HepG2 (cell line): ENCODE measurements at regions not wholly inside any gene's neighbourhood (a gene's known extent, or its start where the extent isn't known, plus 50 kb on each side); places are given as distances from the start of the nearest gene placed in this dataset.

ENCODE experiments used
- ATAC-seq: fragments of 200-7000 bp; cut with Tn5 transposase; 3 replicates; pipeline ENCODE4 v1.9.1; 2020; ENCODE audit warnings: mild to moderate bottlenecking, moderate library complexity
- BruUV-seq: library from RNA; stranded (reverse); fragments of 400-500 nt; replicated peaks from 2 replicates; lab custom pipeline; 2021; lab: Mats Ljungman, UMichigan
- CTCF ChIA-PET: fragments of 300-600 bp; formaldehyde crosslinking; extraction: SDS; loops from one replicate; lab custom pipeline; 2021; ENCODE audit warnings: low total read pairs, inconsistent platforms, low intra/inter-chr PET ratio; lab: Yijun Ruan, JAX
- POLR2A ChIA-PET: fragments of 350-600 bp; sonication (Branson Sonifier 250); formaldehyde crosslinking; loops from one replicate; lab custom pipeline; 2020; ENCODE audit warnings: antibody characterized with exemption, inconsistent platforms; lab: Yijun Ruan, JAX
- DNase-seq: peaks from one replicate; pipeline ENCODE4 v3.0.0-alpha.2; 2015; ENCODE audit warnings: low spot score
- FAIRE-seq: peaks from 3 replicates; lab custom pipeline; 2011; peaks lifted over from hg19 to GRCh38; lab: Jason Lieb, UNC
- H2AFZ ChIP-seq: one replicate; pipeline ENCODE4 v1.6.1; 2011; ENCODE audit warnings: low read length, inconsistent platforms
- H3K27ac ChIP-seq: fragments of 300-600 bp; 3 replicates; pipeline ENCODE4 v1.8.0; 2011; ENCODE audit warnings: mixed run types, mild to moderate bottlenecking, mixed read lengths, low read length, inconsistent platforms; ENCODE audit not compliant: insufficient read depth; ENCODE audit errors: extremely low read length
- H3K27me3 ChIP-seq, 2 experiments: fragments of 200-600 bp in 1 of 2; 2 replicates in 1 of 2; 3 replicates in 1 of 2; pipeline versions ENCODE4 v1.6.0 to v1.8.0; 2011; ENCODE audit warnings: low read length in 2 of 2, mild to moderate bottlenecking in 2 of 2, moderate library complexity in 2 of 2, inconsistent platforms in 1 of 2; ENCODE audit not compliant: insufficient read depth in 2 of 2, control insufficient read depth in 1 of 2
- H3K36me3 ChIP-seq, 2 experiments: fragments of 200-600 bp in 1 of 2; replicated peaks in 1 of 2; 2 replicates in 1 of 2; 3 replicates in 1 of 2; pipeline versions ENCODE4 v1.5.1 to v1.8.0; 2011; ENCODE audit warnings: low read length in 2 of 2, inconsistent platforms in 1 of 2; ENCODE audit not compliant: insufficient read depth in 2 of 2, control insufficient read depth in 1 of 2
- H3K4me1 ChIP-seq: 2 replicates; pipeline ENCODE4 v1.5.1; 2012; ENCODE audit warnings: low read length, inconsistent platforms; ENCODE audit not compliant: insufficient read depth
- H3K4me2 ChIP-seq: 2 replicates; pipeline ENCODE4 v1.6.0; 2011; ENCODE audit warnings: low read depth, low read length, inconsistent platforms
- H3K4me3 ChIP-seq, 3 experiments: fragments of 200-600 bp in 1 of 3; sonication (generic), shearing (Covaris generic) in 1 of 3; replicated peaks in 1 of 3; 2 replicates each; pipeline ENCODE4 v1.5.1; 2011 to 2016; ENCODE audit warnings: low read length in 3 of 3, inconsistent platforms in 2 of 3, low read depth in 2 of 3, mild to moderate bottlenecking in 2 of 3, control low read depth in 1 of 3, mixed read lengths in 1 of 3; ENCODE audit not compliant: insufficient read depth in 1 of 3
- H3K79me2 ChIP-seq: one replicate; pipeline ENCODE4 v1.6.1; 2011; ENCODE audit warnings: low read length, inconsistent platforms; ENCODE audit not compliant: insufficient read depth
- H3K9ac ChIP-seq: 2 replicates; pipeline ENCODE4 v1.6.0; 2011; ENCODE audit warnings: mild to moderate bottlenecking, low read depth, low read length, inconsistent platforms; ENCODE audit not compliant: insufficient read depth
- H3K9me3 ChIP-seq: 2 replicates; pipeline ENCODE4 v1.5.1; 2012; ENCODE audit warnings: mild to moderate bottlenecking, low read length
- H4K20me1 ChIP-seq: 2 replicates; pipeline ENCODE4 v1.6.0; 2011; ENCODE audit warnings: inconsistent platforms, mild to moderate bottlenecking, low read length, moderate library complexity; ENCODE audit not compliant: insufficient read depth
- MAFF ChIP-seq: IDR thresholded peaks from 2 replicates; pipeline ENCODE4 v1.6.1; 2011; ENCODE audit warnings: low read depth, low read length, improper control_type of control experiment
- MAFK ChIP-seq, 2 experiments: IDR thresholded peaks in 1 of 2; conservative IDR thresholded peaks in 1 of 2; 2 replicates each; pipeline ENCODE4 v1.6.1; 2011; ENCODE audit warnings: improper control_type of control experiment in 2 of 2, low read length in 2 of 2
- NFE2L1 ChIP-seq: sonication (generic); formaldehyde crosslinking; IDR thresholded peaks from 2 replicates; pipeline ENCODE4 v1.4.0; 2020; ENCODE audit warnings: missing genetic modification reagents, mild to moderate bottlenecking, borderline replicate concordance
- RFX1 ChIP-seq: fragments of 450-650 bp; IDR thresholded peaks from 2 replicates; pipeline ENCODE4 v1.6.1; 2017
- WGBS: methylation state at CpG from one replicate; pipeline ENCODE4 v1.1.6; 2017; ENCODE audit warnings: low lambda C conversion rate; 5-methylcytosine and 5-hydroxymethylcytosine counted together
- in situ Hi-C: cut with HindIII; loops from 2 replicates; pipeline ENCODE4 v1.10.0; 2017; ENCODE audit warnings: low pct_unique_long_range_greater_than_20kb; ENCODE audit not compliant: extremely low pct_ligation_motif_present
- intact Hi-C: fragments of 100-400 bp; cut with micrococcal nuclease; formaldehyde crosslinking; loops from one replicate; pipeline ENCODE4 v1.10.0; 2022; ENCODE audit not compliant: unreplicated experiment
- TF ChIP-seq, protein P1 (sequence below): sonication (generic); formaldehyde crosslinking; IDR thresholded peaks from 2 replicates; pipeline ENCODE4 v1.9.0; 2022; ENCODE audit warnings: low read depth, missing genetic modification reagents

DNA sequence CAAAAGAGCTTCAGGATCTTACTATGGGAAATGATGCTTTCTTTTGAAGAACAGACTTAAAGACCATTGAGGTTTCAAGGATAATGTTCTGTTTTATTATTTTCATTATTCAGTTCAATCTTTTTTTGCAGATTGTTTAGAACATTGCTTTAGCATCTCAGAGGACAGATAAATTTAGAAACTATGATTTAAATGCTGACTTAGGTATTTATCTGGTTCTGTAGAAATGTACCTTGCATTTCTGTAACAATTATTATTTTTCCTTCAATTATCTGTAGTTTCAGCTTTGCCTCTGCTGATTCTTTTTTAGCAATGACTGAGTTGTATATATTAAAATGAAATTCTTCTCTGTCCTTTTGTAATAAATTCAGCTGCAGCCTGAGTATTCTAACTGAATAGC lies 205.4 kb upstream of the PCSK2 start:
- ChIA-PET CTCF (no interaction called here), POLR2A (no interaction called here)
- FAIRE-seq = no peak
- Histone ChIP-seq H4K20me1 (no peaks in the 10 kb centered on the region), H3K4me2 (no peak overlapping the region), H3K27me3 (no peaks in the 10 kb centered on the region), H3K9ac (no peak overlapping the region), H2AFZ (no peak overlapping the region), H3K36me3 (no peaks in the 10 kb centered on the region), H3K4me1 (no peaks in the 10 kb centered on the region), H3K9me3 (no peaks in the 10 kb centered on the region), H3K27ac (no peak overlapping the region), H3K79me2 (no peaks in the 10 kb centered on the region), H3K4me3 (no peak overlapping the region)
- no TSS peak for BruUV-seq
- TF ChIP-seq MAFK (conservative IDR thresholded peaks at IDR 0.05 in 1 of 2, IDR thresholded peaks at IDR 0.05 in 1 of 2; ENCODE audit: low read length in 2 of 2) (peak; percentile 95), MAFF (peak; percentile 94)
- TF ChIP-seq, protein P1, sequence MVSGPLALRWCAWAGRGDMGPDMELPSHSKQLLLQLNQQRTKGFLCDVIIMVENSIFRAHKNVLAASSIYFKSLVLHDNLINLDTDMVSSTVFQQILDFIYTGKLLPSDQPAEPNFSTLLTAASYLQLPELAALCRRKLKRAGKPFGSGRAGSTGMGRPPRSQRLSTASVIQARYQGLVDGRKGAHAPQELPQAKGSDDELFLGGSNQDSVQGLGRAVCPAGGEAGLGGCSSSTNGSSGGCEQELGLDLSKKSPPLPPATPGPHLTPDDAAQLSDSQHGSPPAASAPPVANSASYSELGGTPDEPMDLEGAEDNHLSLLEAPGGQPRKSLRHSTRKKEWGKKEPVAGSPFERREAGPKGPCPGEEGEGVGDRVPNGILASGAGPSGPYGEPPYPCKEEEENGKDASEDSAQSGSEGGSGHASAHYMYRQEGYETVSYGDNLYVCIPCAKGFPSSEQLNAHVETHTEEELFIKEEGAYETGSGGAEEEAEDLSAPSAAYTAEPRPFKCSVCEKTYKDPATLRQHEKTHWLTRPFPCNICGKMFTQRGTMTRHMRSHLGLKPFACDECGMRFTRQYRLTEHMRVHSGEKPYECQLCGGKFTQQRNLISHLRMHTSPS (CRISPR knock-in tag) = no peak
- in situ Hi-C loops (no loop called here), intact Hi-C loops (loop anchor here (10.0 kb wide), 1 partner anchor 713 kb away; no protein-coding TSS in a partner anchor)
- no peak for DNase-seq
- ATAC-seq = no peak

DNA sequence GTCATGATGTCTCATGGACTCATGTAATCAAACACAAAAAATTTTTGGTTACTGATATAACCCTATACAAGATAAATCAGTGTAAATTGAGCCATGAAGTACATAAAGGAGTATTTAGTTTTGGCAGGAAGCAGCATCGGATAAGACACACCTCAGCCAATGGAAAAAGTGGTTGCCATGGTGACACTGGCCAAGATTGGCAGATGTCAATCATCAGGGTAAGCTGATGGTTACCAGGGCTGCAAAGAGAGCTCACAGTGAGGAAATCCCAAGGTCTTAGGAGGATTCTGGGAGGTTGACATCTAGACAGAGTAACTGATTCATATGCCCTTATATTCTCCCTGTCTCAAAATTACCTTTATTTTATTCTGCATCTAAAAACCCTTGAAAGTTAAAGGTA lies 203.8 kb upstream of the PCSK2 start:
- ATAC-seq = no peak
- Histone ChIP-seq H3K4me2 (no peak overlapping the region), H3K4me3 (no peak overlapping the region), H2AFZ (no peak overlapping the region), H3K27me3 (no peaks in the 10 kb centered on the region), H3K79me2 (no peaks in the 10 kb centered on the region), H3K9ac (no peak overlapping the region), H3K9me3 (no peaks in the 10 kb centered on the region), H3K4me1 (no peaks in the 10 kb centered on the region), H3K36me3 (no peaks in the 10 kb centered on the region), H3K27ac (no peak overlapping the region), H4K20me1 (no peaks in the 10 kb centered on the region)
- intact Hi-C loops = loop anchor here (10.0 kb wide), 1 partner anchor 712 kb away; no protein-coding TSS in a partner anchor
- TF ChIP-seq RFX1 = peak; percentile 29; the same call in 1 of the 2 replicates
- no peak for TF ChIP-seq NFE2L1
- WGBS = 5% methylated on average over 1 of the region's 1 CpG
- BruUV-seq = no TSS peak
- ChIA-PET CTCF (no interaction called here), POLR2A (no interaction called here)
- no peak for FAIRE-seq
- no peak for DNase-seq
- in situ Hi-C loops = no loop called here
